H1 (cell line): ENCODE measurements at regions not wholly inside any gene's neighbourhood (a gene's known extent, or its start where the extent isn't known, plus 50 kb on each side); places are given as distances from the start of the nearest gene placed in this dataset.

Source experiments
- CTCF ChIA-PET: fragments of 300-600 bp; sonication (Branson Sonifier 250); formaldehyde crosslinking; loops from one replicate; lab custom pipeline; 2021; ENCODE audit not compliant: partially characterized antibody; lab: Charles Lee
- POLR2A ChIA-PET: fragments of 300-600 bp; sonication (Branson Sonifier 250); formaldehyde crosslinking; loops from one replicate; lab custom pipeline; 2021; ENCODE audit warnings: inconsistent platforms; ENCODE audit not compliant: partially characterized antibody; lab: Charles Lee
- DNase-seq, 2 experiments: peaks; one replicate each; pipeline versions ENCODE4 v3.0.0 to v3.0.0-alpha.2; 2010 to 2022; ENCODE audit warnings: low spot score in 2 of 2, low read depth in 1 of 2, mixed read lengths in 1 of 2
- FAIRE-seq: peaks from 2 replicates; lab custom pipeline; 2011; peaks lifted over from hg19 to GRCh38; lab: Jason Lieb, UNC
- H2AFZ ChIP-seq: 2 replicates; pipeline ENCODE4 v1.8.1; 2012; ENCODE audit warnings: low read length, inconsistent platforms
- H2AK5ac ChIP-seq: 2 replicates; pipeline ENCODE4 v1.6.1; 2013; ENCODE audit warnings: low read depth, low read length
- H2BK120ac ChIP-seq: replicated peaks from 2 replicates; pipeline ENCODE3; 2013; ENCODE audit warnings: low read depth, low read length, inconsistent platforms
- H2BK12ac ChIP-seq: 2 replicates; pipeline ENCODE4 v1.6.1; 2013; ENCODE audit warnings: low read depth, low read length
- H2BK15ac ChIP-seq: 2 replicates; pipeline ENCODE4 v1.6.1; 2013; ENCODE audit warnings: low read length
- H2BK20ac ChIP-seq: 2 replicates; pipeline ENCODE4 v1.6.1; 2013; ENCODE audit warnings: low read length
- H2BK5ac ChIP-seq: 2 replicates; pipeline ENCODE4 v1.6.1; 2013; ENCODE audit warnings: low read depth, low read length
- H3K14ac ChIP-seq: 2 replicates; pipeline ENCODE4 v1.6.1; 2013; ENCODE audit warnings: inconsistent platforms; ENCODE audit not compliant: insufficient read length
- H3K18ac ChIP-seq: 2 replicates; pipeline ENCODE4 v1.6.1; 2013; ENCODE audit warnings: low read length; ENCODE audit errors: extremely low read depth
- H3K23ac ChIP-seq: 2 replicates; pipeline ENCODE4 v1.6.1; 2013; ENCODE audit warnings: inconsistent platforms; ENCODE audit not compliant: insufficient read length
- H3K23me2 ChIP-seq: 2 replicates; pipeline ENCODE4 v1.6.1; 2013; ENCODE audit warnings: low read depth, low read length
- H3K27ac ChIP-seq: 2 replicates; pipeline ENCODE4 v1.6.1; 2011; ENCODE audit warnings: low read depth, low read length, inconsistent platforms
- H3K27me3 ChIP-seq, 4 experiments: replicated peaks in 1 of 4; 1 replicate in 1 of 4; 2 replicates in 3 of 4; pipeline versions ENCODE4 v1.6.1 to v1.8.1; 2011 to 2013; ENCODE audit warnings: low read length in 3 of 4, mild to moderate bottlenecking in 3 of 4, inconsistent platforms in 2 of 4, mixed read lengths in 2 of 4, moderate library complexity in 1 of 4; ENCODE audit not compliant: control insufficient read depth in 3 of 4, insufficient read depth in 3 of 4; ENCODE audit errors: extremely low read depth in 1 of 4
- H3K36me3 ChIP-seq, 4 experiments: 2 replicates each; pipeline versions ENCODE4 v1.6.1 to v1.8.1; 2011 to 2013; ENCODE audit warnings: mild to moderate bottlenecking in 4 of 4, low read length in 3 of 4, moderate library complexity in 2 of 4, control low read depth in 1 of 4, inconsistent platforms in 1 of 4; ENCODE audit not compliant: insufficient read depth in 4 of 4, control insufficient read depth in 2 of 4
- H3K4ac ChIP-seq: replicated peaks from 2 replicates; pipeline ENCODE3; 2013; ENCODE audit warnings: low read length, low read depth, mixed read lengths, inconsistent platforms; ENCODE audit not compliant: insufficient read length
- H3K4me1 ChIP-seq, 4 experiments: replicated peaks in 1 of 4; 1 replicate in 1 of 4; 2 replicates in 3 of 4; pipeline versions ENCODE4 v1.6.1 to v1.8.1; 2011 to 2013; ENCODE audit warnings: low read length in 3 of 4, inconsistent platforms in 2 of 4, mixed read lengths in 1 of 4; ENCODE audit not compliant: insufficient read depth in 4 of 4, control insufficient read depth in 3 of 4
- H3K4me2 ChIP-seq, 2 experiments: 2 replicates each; pipeline versions ENCODE4 v1.6.1 to v1.8.1; 2011 to 2013; ENCODE audit warnings: low read depth in 2 of 2, low read length in 2 of 2, control low read depth in 1 of 2, inconsistent platforms in 1 of 2, mild to moderate bottlenecking in 1 of 2; ENCODE audit not compliant: insufficient read depth in 1 of 2
- H3K4me3 ChIP-seq, 4 experiments: fragments of 200-600, 300-600 bp in 1 of 4; sonication (generic), shearing (Covaris generic), sonication (Bioruptor Twin) in 1 of 4; 2 replicates each; pipeline versions ENCODE4 v1.5.1 to v1.8.1; 2011 to 2016; ENCODE audit warnings: low read length in 4 of 4, low read depth in 3 of 4, control low read depth in 2 of 4, inconsistent platforms in 2 of 4, mild to moderate bottlenecking in 2 of 4, mixed read lengths in 1 of 4, moderate library complexity in 1 of 4; ENCODE audit not compliant: insufficient read depth in 2 of 4; ENCODE audit errors: extremely low read depth in 1 of 4
- H3K56ac ChIP-seq: replicated peaks from 2 replicates; pipeline ENCODE3; 2013; ENCODE audit warnings: low read depth, mild to moderate bottlenecking, mixed read lengths, low read length, inconsistent platforms; ENCODE audit not compliant: insufficient read length
- H3K79me1 ChIP-seq: 2 replicates; pipeline ENCODE4 v1.6.1; 2013; ENCODE audit warnings: low read depth, low read length, control low read depth
- H3K79me2 ChIP-seq, 2 experiments: 2 replicates each; pipeline versions ENCODE4 v1.6.1 to v1.8.1; 2012 to 2013; ENCODE audit warnings: low read length in 2 of 2, mild to moderate bottlenecking in 2 of 2, inconsistent platforms in 1 of 2; ENCODE audit not compliant: insufficient read depth in 2 of 2, control insufficient read depth in 1 of 2
- H3K9ac ChIP-seq, 4 experiments: replicated peaks in 1 of 4; 1 replicate in 1 of 4; 2 replicates in 3 of 4; pipeline versions ENCODE4 v1.6.1 to v1.8.1; 2011 to 2013; ENCODE audit warnings: low read depth in 3 of 4, low read length in 3 of 4, control low read depth in 2 of 4, mild to moderate bottlenecking in 2 of 4, moderate library complexity in 2 of 4, inconsistent platforms in 1 of 4; ENCODE audit errors: extremely low read depth in 1 of 4
- H3K9me3 ChIP-seq, 2 experiments: 2 replicates each; pipeline versions ENCODE4 v1.6.1 to v1.8.1; 2012 to 2013; ENCODE audit warnings: mild to moderate bottlenecking in 2 of 2, moderate library complexity in 2 of 2, control low read depth in 1 of 2, inconsistent platforms in 1 of 2, low read depth in 1 of 2, low read length in 1 of 2, mixed read lengths in 1 of 2; ENCODE audit not compliant: insufficient read depth in 2 of 2
- H4K20me1 ChIP-seq, 2 experiments: replicated peaks in 1 of 2; 2 replicates each; pipeline versions ENCODE3 to v1.8.1; 2011 to 2013; ENCODE audit warnings: inconsistent platforms in 2 of 2, low read length in 2 of 2, mild to moderate bottlenecking in 1 of 2; ENCODE audit not compliant: insufficient read depth in 2 of 2, control insufficient read depth in 1 of 2
- H4K5ac ChIP-seq: 2 replicates; pipeline ENCODE4 v1.6.1; 2013; ENCODE audit warnings: low read length, low read depth, mixed read lengths, inconsistent platforms; ENCODE audit not compliant: insufficient read length
- H4K8ac ChIP-seq: 2 replicates; pipeline ENCODE4 v1.8.0; 2013; ENCODE audit warnings: mild to moderate bottlenecking, moderate library complexity, low read length, inconsistent platforms; ENCODE audit not compliant: insufficient read depth; ENCODE audit errors: extremely low read depth
- H4K91ac ChIP-seq: replicated peaks from 2 replicates; pipeline ENCODE3; 2013; ENCODE audit warnings: low read length, mixed read lengths, inconsistent platforms; ENCODE audit not compliant: insufficient read length
- BRCA1 ChIP-seq: IDR thresholded peaks from 2 replicates; pipeline ENCODE4 v1.6.1; 2012; ENCODE audit warnings: low read depth, low read length, improper control_type of control experiment
- EGR1 ChIP-seq: IDR thresholded peaks from 2 replicates; pipeline ENCODE4 v1.6.1; 2011; ENCODE audit warnings: low read depth, low read length, borderline replicate concordance
- JUN ChIP-seq: IDR thresholded peaks from 2 replicates; pipeline ENCODE4 v1.6.1; 2011; ENCODE audit warnings: low read depth, mild to moderate bottlenecking, improper control_type of control experiment, low read length
- KDM5A ChIP-seq: fragments of 200-600 bp; IDR thresholded peaks from 2 replicates; pipeline ENCODE4 v1.7.1; 2012; ENCODE audit warnings: mild to moderate bottlenecking, low read length, inconsistent platforms, mixed read lengths
- POLR2A ChIP-seq, 2 experiments: IDR thresholded peaks; 1 replicate in 1 of 2; 2 replicates in 1 of 2; pipeline ENCODE4 v1.6.1; 2011; ENCODE audit warnings: low read depth in 2 of 2, low read length in 2 of 2, mild to moderate bottlenecking in 2 of 2; ENCODE audit errors: control extremely low read depth in 1 of 2
- POLR2AphosphoS5 ChIP-seq: IDR thresholded peaks from 2 replicates; pipeline ENCODE4 v1.6.1; 2011; ENCODE audit warnings: low read depth, low read length
- POU5F1 ChIP-seq: IDR thresholded peaks from 2 replicates; pipeline ENCODE4 v1.6.1; 2011; ENCODE audit warnings: low read depth, mild to moderate bottlenecking, low read length, moderate library complexity
- SP1 ChIP-seq: IDR thresholded peaks from 2 replicates; pipeline ENCODE4 v1.6.1; 2011; ENCODE audit warnings: low read depth, low read length
- TBP ChIP-seq: IDR thresholded peaks from 2 replicates; pipeline ENCODE4 v1.6.1; 2011; ENCODE audit warnings: low read depth, low read length, improper control_type of control experiment
- WGBS, 2 experiments: shearing (Covaris generic) in 1 of 2; methylation state at CpG; one replicate each; pipeline versions ENCODE4 v1.1.6 to v1.1.7; 2013 to 2015; ENCODE audit warnings: low lambda C conversion rate in 2 of 2, mixed read lengths in 2 of 2, inconsistent platforms in 1 of 2, low coverage in 1 of 2, missing lambda C conversion rate in 1 of 2; ENCODE audit not compliant: insufficient replicate concordance in 2 of 2, insufficient coverage in 1 of 2, insufficient read length in 1 of 2; ENCODE audit errors: extremely low coverage in 1 of 2, missing lambda C conversion rate in 1 of 2; 5-methylcytosine and 5-hydroxymethylcytosine counted together
- TF ChIP-seq, protein P1 (sequence below): IDR thresholded peaks from 2 replicates; pipeline ENCODE4 v1.6.1; 2011; ENCODE audit warnings: low read length, improper control_type of control experiment

DNA sequence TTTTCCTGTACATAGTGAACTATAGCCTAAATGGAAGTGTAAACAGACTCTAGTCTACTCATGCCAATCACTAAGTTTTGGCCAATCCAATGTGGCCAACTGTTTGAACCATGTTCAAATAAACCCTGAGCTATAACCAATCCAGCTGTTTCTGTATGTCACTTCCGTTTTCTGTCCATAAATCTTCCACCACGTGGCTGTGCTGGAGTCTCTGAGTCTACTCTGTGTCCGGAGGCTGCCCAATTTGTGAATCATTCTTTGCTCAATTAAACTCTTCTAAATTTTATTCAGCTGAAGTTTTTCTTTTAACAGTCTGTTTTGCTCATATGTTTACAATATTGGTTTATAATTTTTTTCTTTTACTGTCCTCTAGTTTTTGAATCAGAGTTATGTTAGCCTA lies 112.3 kb upstream of the BANK1 start:
- Histone ChIP-seq H3K9me3 (peaks cover 0 to 2% of the 10 kb centered on the region in 2 experiments; a peak in 1 of 4 replicates), H3K27me3 (no peaks in the 10 kb centered on the region), H3K23me2 (no peaks in the 10 kb centered on the region), H3K14ac (no peak overlapping the region), H2BK5ac (no peak overlapping the region)
- TF ChIP-seq POLR2A (IDR thresholded peaks at IDR 0.05; ENCODE audit: control extremely low read depth in 1 of 2, low read depth in 2 of 2, low read length in 2 of 2) (no peak), BRCA1 (no peak), JUN (no peak), POLR2AphosphoS5 (no peak), POU5F1 (no peak), EGR1 (no peak), KDM5A (no peak), SP1 (no peak), TBP (no peak)
- TF ChIP-seq, protein P1, sequence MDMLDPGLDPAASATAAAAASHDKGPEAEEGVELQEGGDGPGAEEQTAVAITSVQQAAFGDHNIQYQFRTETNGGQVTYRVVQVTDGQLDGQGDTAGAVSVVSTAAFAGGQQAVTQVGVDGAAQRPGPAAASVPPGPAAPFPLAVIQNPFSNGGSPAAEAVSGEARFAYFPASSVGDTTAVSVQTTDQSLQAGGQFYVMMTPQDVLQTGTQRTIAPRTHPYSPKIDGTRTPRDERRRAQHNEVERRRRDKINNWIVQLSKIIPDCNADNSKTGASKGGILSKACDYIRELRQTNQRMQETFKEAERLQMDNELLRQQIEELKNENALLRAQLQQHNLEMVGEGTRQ = no peak
- TF ChIP-seq, all 59 proteins: peak for 0
- no peak overlapping the region for H4K5ac ChIP-seq
- H3K79me2 ChIP-seq = no peaks in the 10 kb centered on the region
- no peak overlapping the region for H2AK5ac ChIP-seq
- H2BK120ac ChIP-seq = no peak overlapping the region
- no peaks in the 10 kb centered on the region for H4K20me1 ChIP-seq
- no peak overlapping the region for H3K4me2 ChIP-seq
- H2BK12ac ChIP-seq = no peak overlapping the region
- ChIA-PET POLR2A (no interaction called here), CTCF (interaction anchor here (0.6 kb wide), 1 partner anchor 30 kb away, joined by 3 read pairs; no protein-coding TSS in a partner anchor)
- H3K36me3 ChIP-seq = no peaks in the 10 kb centered on the region
- H3K4me3 ChIP-seq = no peak overlapping the region
- FAIRE-seq = no peak
- no peaks in the 10 kb centered on the region for H3K79me1 ChIP-seq
- no peak overlapping the region for H3K4ac ChIP-seq
- H3K4me1 ChIP-seq = no peaks in the 10 kb centered on the region
- H3K56ac ChIP-seq = no peak overlapping the region
- 74% methylated on average over 3 of the region's 3 CpGs; no CpG with 5 or more reads in 1 of the 2 experiments for WGBS, 2 experiments
- no peak overlapping the region for H2BK20ac ChIP-seq
- no peak overlapping the region for H3K23ac ChIP-seq
- H4K91ac ChIP-seq = no peak overlapping the region
- no peak overlapping the region for H4K8ac ChIP-seq
- no peak for DNase-seq
- H3K18ac ChIP-seq = no peak overlapping the region
- no peak overlapping the region for H2BK15ac ChIP-seq
- H3K27ac ChIP-seq = no peak overlapping the region
- H2AFZ ChIP-seq = no peak overlapping the region
- no peak overlapping the region for H3K9ac ChIP-seq
